SK-N-SH (cell line): ENCODE measurements at regions not wholly inside any gene's neighbourhood (a gene's known extent, or its start where the extent isn't known, plus 50 kb on each side); places are given as distances from the start of the nearest gene placed in this dataset.
A peak's percentile ranks its signal among the peaks of the same experiment; 100 is the strongest.

ENCODE experiments used
- CTCF ChIA-PET: fragments of 300-600, 350-600 bp; formaldehyde crosslinking; extraction: SDS; loops from one replicate; lab custom pipeline; 2021; lab: Yijun Ruan, JAX
- POLR2A ChIA-PET: fragments of 350-600 bp; sonication (Branson Sonifier 250); formaldehyde crosslinking; extraction: SDS; loops from one replicate; lab custom pipeline; 2020; ENCODE audit warnings: antibody characterized with exemption, inconsistent platforms; lab: Yijun Ruan, JAX
- DNase-seq: peaks from one replicate; pipeline ENCODE4 v3.0.0; 2012
- H2AFZ ChIP-seq: fragments of 200-600 bp; sonication (generic); 2 replicates; pipeline ENCODE4 v1.8.1; 2016; ENCODE audit warnings: antibody characterized with exemption, mild to moderate bottlenecking, low read depth
- H3F3A ChIP-seq: fragments of 200-600 bp; sonication (generic); replicated peaks from 2 replicates; pipeline ENCODE3; 2016; ENCODE audit warnings: antibody characterized with exemption, mild to moderate bottlenecking; ENCODE audit not compliant: insufficient read depth
- H3K27ac ChIP-seq, 2 experiments: fragments of 200-500 bp in 1 of 2; fragments of 200-600 bp in 1 of 2; sonication (Bioruptor generic) in 1 of 2; sonication (generic), shearing (Covaris generic) in 1 of 2; 2 replicates each; pipeline versions ENCODE4 v1.5.1 to v1.6.1; 2014 to 2016; ENCODE audit warnings: low read depth in 2 of 2, inconsistent platforms in 1 of 2, low read length in 1 of 2, mild to moderate bottlenecking in 1 of 2, mixed read lengths in 1 of 2
- H3K27me3 ChIP-seq: fragments of 200-600 bp; sonication (generic), shearing (Covaris generic); 2 replicates; pipeline ENCODE4 v1.6.1; 2016; ENCODE audit warnings: mixed run types; ENCODE audit not compliant: insufficient read depth
- H3K36me3 ChIP-seq, 2 experiments: fragments of 200-500 bp in 1 of 2; fragments of 200-600 bp in 1 of 2; sonication (Bioruptor generic) in 1 of 2; sonication (generic) in 1 of 2; replicated peaks in 1 of 2; 2 replicates each; pipeline versions ENCODE3 to v1.5.1; 2014 to 2016; ENCODE audit warnings: low read length in 1 of 2, mild to moderate bottlenecking in 1 of 2; ENCODE audit not compliant: insufficient read depth in 2 of 2, control insufficient read depth in 1 of 2
- H3K4me1 ChIP-seq, 2 experiments: fragments of 200-500 bp in 1 of 2; fragments of 200-600 bp in 1 of 2; sonication (Bioruptor generic) in 1 of 2; sonication (generic), shearing (Covaris generic) in 1 of 2; 2 replicates each; pipeline versions ENCODE4 v1.5.1 to v1.6.1; 2014 to 2016; ENCODE audit warnings: low read depth in 1 of 2, low read length in 1 of 2, mixed run types in 1 of 2; ENCODE audit not compliant: insufficient read depth in 2 of 2, control insufficient read depth in 1 of 2
- H3K4me2 ChIP-seq: fragments of 200-600 bp; sonication (generic), shearing (Covaris generic); 2 replicates; pipeline ENCODE4 v1.6.1; 2017; ENCODE audit warnings: mixed run types
- H3K4me3 ChIP-seq, 2 experiments: fragments of 200-500 bp in 1 of 2; fragments of 200-600 bp in 1 of 2; sonication (Bioruptor generic) in 1 of 2; sonication (generic), shearing (Covaris generic) in 1 of 2; 2 replicates each; pipeline versions ENCODE4 v1.5.1 to v1.8.1; 2014 to 2016; ENCODE audit warnings: low read depth in 2 of 2, inconsistent platforms in 1 of 2, low read length in 1 of 2, mild to moderate bottlenecking in 1 of 2, mixed read lengths in 1 of 2, moderate library complexity in 1 of 2
- H3K79me2 ChIP-seq: fragments of 200-600 bp; sonication (generic); 2 replicates; pipeline ENCODE4 v1.8.1; 2017; ENCODE audit warnings: mild to moderate bottlenecking; ENCODE audit not compliant: insufficient read depth
- H3K9ac ChIP-seq: fragments of 200-600 bp; sonication (generic); 2 replicates; pipeline ENCODE4 v1.6.1; 2017; ENCODE audit warnings: mixed run types
- H3K9me2 ChIP-seq: fragments of 200-600 bp; sonication (generic); 2 replicates; pipeline ENCODE4 v1.6.1; 2017; ENCODE audit warnings: mixed run types
- H3K9me3 ChIP-seq: fragments of 200-600 bp; sonication (generic); 2 replicates; pipeline ENCODE4 v1.6.1; 2017; ENCODE audit warnings: mixed run types, mild to moderate bottlenecking, moderate library complexity
- H4K20me1 ChIP-seq: fragments of 200-600 bp; sonication (generic); 2 replicates; pipeline ENCODE4 v1.6.1; 2017; ENCODE audit warnings: mild to moderate bottlenecking, mixed run types; ENCODE audit not compliant: insufficient read depth
- CHD2 ChIP-seq: fragments of 150-350 bp; IDR thresholded peaks from 2 replicates; pipeline ENCODE4 v1.6.1; 2018; ENCODE audit warnings: low read length; ENCODE audit not compliant: partially characterized antibody
- FOXM1 ChIP-seq: IDR thresholded peaks from 2 replicates; pipeline ENCODE4 v1.4.0; 2012; ENCODE audit warnings: low read depth, mild to moderate bottlenecking
- JUND ChIP-seq: IDR thresholded peaks from 2 replicates; pipeline ENCODE4 v1.4.0; 2012
- MEF2A ChIP-seq: IDR thresholded peaks from 2 replicates; pipeline ENCODE4 v1.4.0; 2012; ENCODE audit warnings: low read depth, borderline replicate concordance
- MXI1 ChIP-seq: IDR thresholded peaks from 2 replicates; pipeline ENCODE4 v1.6.1; 2012; ENCODE audit warnings: mild to moderate bottlenecking, low read depth, low read length, improper control_type of control experiment
- NFIC ChIP-seq: IDR thresholded peaks from 2 replicates; pipeline ENCODE4 v1.4.0; 2012; ENCODE audit warnings: borderline replicate concordance
- POLR2AphosphoS5 ChIP-seq: IDR thresholded peaks from 2 replicates; pipeline ENCODE4 v1.6.1; 2012; ENCODE audit warnings: low read depth, low read length
- RAD21 ChIP-seq: IDR thresholded peaks from 2 replicates; pipeline ENCODE4 v1.6.1; 2012; ENCODE audit warnings: mild to moderate bottlenecking, low read length
- RFX5 ChIP-seq: IDR thresholded peaks from 2 replicates; pipeline ENCODE4 v1.6.1; 2012; ENCODE audit warnings: mild to moderate bottlenecking, improper control_type of control experiment, low read length
- RXRA ChIP-seq: IDR thresholded peaks from 2 replicates; pipeline ENCODE4 v1.4.0; 2012; ENCODE audit warnings: low read depth, mild to moderate bottlenecking, borderline replicate concordance
- SMC3 ChIP-seq: IDR thresholded peaks from 2 replicates; pipeline ENCODE4 v1.6.1; 2012; ENCODE audit warnings: low read depth, low read length, improper control_type of control experiment
- WGBS: methylation state at CpG from one replicate; pipeline ENCODE4 v1.1.6; 2017; ENCODE audit warnings: low lambda C conversion rate; 5-methylcytosine and 5-hydroxymethylcytosine counted together
- TF ChIP-seq, protein P1 (sequence below): fragments of 150-350 bp; IDR thresholded peaks from 2 replicates; pipeline ENCODE4 v1.6.1; 2017; ENCODE audit warnings: antibody characterized with exemption, low read length, low read depth, borderline replicate concordance
- TF ChIP-seq, protein P2 (sequence below): fragments of 150-350 bp; IDR thresholded peaks from 2 replicates; pipeline ENCODE4 v1.6.1; 2016; ENCODE audit warnings: mild to moderate bottlenecking, low read depth, low read length
- TF ChIP-seq, protein P3 (sequence below): IDR thresholded peaks from 2 replicates; pipeline ENCODE4 v1.4.0; 2012; ENCODE audit warnings: low read depth, borderline replicate concordance
- TF ChIP-seq, protein P4 (sequence below): IDR thresholded peaks from 2 replicates; pipeline ENCODE4 v1.4.0; 2012; ENCODE audit warnings: low read depth, borderline replicate concordance

DNA sequence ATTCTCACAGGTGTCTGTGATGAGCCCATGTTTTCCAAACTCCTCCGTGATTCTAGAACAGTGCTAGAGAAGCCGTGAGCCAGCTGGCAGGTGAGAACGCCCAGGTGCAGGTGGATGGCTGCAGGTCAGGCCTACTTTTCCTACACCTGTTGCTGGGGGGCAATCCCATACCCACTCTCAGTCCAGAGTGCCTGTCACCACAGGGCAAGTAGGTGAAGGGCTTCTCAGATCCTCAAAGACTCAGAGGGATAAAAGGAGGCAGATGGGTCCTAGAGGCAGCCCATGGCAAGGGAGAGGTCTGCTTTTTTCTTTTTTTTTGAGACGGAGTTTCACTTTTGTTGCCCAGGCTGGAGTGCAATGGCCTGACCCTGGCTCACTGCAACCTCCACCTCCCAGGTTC, 50.7 kb upstream of the H6PD start:
- H3K27ac ChIP-seq = no peak overlapping the region; a peak in 1 of 4 replicates
- POLR2A ChIA-PET = interaction anchor here (0.7 kb wide), 1 partner anchor 34 kb away, joined by 6 read pairs; no protein-coding TSS in a partner anchor
- H3K27me3 ChIP-seq = no peaks in the 10 kb centered on the region
- H3K9me2 ChIP-seq = no peaks in the 10 kb centered on the region
- H2AFZ ChIP-seq = no peak overlapping the region
- H3K4me2 ChIP-seq = peak overlapping the region; percentile 80
- H3F3A ChIP-seq = no peaks in the 10 kb centered on the region
- H3K4me1 ChIP-seq = peaks cover 0 to 32% of the 10 kb centered on the region in 2 experiments; a peak in 1 of 4 replicates
- H3K9me3 ChIP-seq = no peaks in the 10 kb centered on the region
- H4K20me1 ChIP-seq = peaks cover 23% of the 10 kb centered on the region
- no peak overlapping the region for H3K9ac ChIP-seq
- peaks cover 0 to 7% of the 10 kb centered on the region in 2 experiments for H3K36me3 ChIP-seq
- no peak for DNase-seq
- peak overlapping the region in 1 of 2 experiments; percentile 75; a peak in 1 of 4 replicates for H3K4me3 ChIP-seq
- H3K79me2 ChIP-seq = peaks cover 42% of the 10 kb centered on the region
- WGBS = 89% methylated on average over 4 of the region's 4 CpGs
- CTCF ChIA-PET = interaction anchor here (1.2 to 5.5 kb wide), 3 partner anchors 12 to 73 kb away, joined by 4 to 27 read pairs (median 5); no protein-coding TSS in a partner anchor
- no peak for TF ChIP-seq RXRA
- TF ChIP-seq, protein P1, sequence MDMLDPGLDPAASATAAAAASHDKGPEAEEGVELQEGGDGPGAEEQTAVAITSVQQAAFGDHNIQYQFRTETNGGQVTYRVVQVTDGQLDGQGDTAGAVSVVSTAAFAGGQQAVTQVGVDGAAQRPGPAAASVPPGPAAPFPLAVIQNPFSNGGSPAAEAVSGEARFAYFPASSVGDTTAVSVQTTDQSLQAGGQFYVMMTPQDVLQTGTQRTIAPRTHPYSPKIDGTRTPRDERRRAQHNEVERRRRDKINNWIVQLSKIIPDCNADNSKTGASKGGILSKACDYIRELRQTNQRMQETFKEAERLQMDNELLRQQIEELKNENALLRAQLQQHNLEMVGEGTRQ = no peak
- no peak for TF ChIP-seq SMC3
- TF ChIP-seq RAD21 = no peak
- no peak for TF ChIP-seq RFX5
- TF ChIP-seq JUND = no peak
- TF ChIP-seq NFIC = no peak
- no peak for TF ChIP-seq MXI1
- TF ChIP-seq FOXM1 = no peak
- TF ChIP-seq, all 33 proteins: peak for 0

DNA sequence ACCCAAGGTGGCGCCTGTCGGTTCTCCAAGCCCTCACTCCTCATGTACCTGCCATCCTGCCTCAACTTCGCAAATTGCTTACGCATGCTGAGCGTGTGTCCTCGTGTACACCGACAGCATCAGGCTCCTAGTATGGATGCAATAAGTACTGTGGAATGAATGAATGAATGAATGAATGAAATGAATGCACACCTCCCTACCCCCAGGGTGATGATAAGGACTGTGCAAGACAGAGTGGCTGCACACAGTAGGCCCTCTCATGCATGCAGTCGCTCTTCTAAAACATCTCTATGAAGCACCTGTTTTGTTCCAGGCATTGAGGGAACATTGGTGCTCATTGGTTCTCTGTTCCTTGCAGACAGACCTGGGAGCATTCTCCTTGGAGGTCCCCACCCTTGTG, 49.8 kb upstream of the H6PD start:
- Histone ChIP-seq H3K36me3 (peaks cover 0 to 2% of the 10 kb centered on the region in 2 experiments), H3K4me3 (no peak overlapping the region), H3K27me3 (no peaks in the 10 kb centered on the region), H3F3A (no peaks in the 10 kb centered on the region), H3K4me2 (no peak overlapping the region), H2AFZ (no peak overlapping the region), H3K4me1 (peaks cover 0 to 32% of the 10 kb centered on the region in 2 experiments; a peak in 1 of 4 replicates), H3K27ac (no peak overlapping the region; a peak in 1 of 4 replicates), H4K20me1 (peaks cover 14% of the 10 kb centered on the region), H3K79me2 (peaks cover 34% of the 10 kb centered on the region), H3K9ac (no peak overlapping the region), H3K9me3 (no peaks in the 10 kb centered on the region), H3K9me2 (no peaks in the 10 kb centered on the region)
- POLR2A ChIA-PET = no interaction called here
- TF ChIP-seq, protein P2, sequence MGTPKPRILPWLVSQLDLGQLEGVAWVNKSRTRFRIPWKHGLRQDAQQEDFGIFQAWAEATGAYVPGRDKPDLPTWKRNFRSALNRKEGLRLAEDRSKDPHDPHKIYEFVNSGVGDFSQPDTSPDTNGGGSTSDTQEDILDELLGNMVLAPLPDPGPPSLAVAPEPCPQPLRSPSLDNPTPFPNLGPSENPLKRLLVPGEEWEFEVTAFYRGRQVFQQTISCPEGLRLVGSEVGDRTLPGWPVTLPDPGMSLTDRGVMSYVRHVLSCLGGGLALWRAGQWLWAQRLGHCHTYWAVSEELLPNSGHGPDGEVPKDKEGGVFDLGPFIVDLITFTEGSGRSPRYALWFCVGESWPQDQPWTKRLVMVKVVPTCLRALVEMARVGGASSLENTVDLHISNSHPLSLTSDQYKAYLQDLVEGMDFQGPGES = no peak
- TF ChIP-seq RFX5 (no peak), CHD2 (no peak), POLR2AphosphoS5 (no peak), MXI1 (no peak), MEF2A (no peak), JUND (no peak)
- TF ChIP-seq, protein P3, sequence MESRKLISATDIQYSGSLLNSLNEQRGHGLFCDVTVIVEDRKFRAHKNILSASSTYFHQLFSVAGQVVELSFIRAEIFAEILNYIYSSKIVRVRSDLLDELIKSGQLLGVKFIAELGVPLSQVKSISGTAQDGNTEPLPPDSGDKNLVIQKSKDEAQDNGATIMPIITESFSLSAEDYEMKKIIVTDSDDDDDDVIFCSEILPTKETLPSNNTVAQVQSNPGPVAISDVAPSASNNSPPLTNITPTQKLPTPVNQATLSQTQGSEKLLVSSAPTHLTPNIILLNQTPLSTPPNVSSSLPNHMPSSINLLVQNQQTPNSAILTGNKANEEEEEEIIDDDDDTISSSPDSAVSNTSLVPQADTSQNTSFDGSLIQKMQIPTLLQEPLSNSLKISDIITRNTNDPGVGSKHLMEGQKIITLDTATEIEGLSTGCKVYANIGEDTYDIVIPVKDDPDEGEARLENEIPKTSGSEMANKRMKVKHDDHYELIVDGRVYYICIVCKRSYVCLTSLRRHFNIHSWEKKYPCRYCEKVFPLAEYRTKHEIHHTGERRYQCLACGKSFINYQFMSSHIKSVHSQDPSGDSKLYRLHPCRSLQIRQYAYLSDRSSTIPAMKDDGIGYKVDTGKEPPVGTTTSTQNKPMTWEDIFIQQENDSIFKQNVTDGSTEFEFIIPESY = no peak
- TF ChIP-seq, protein P4, sequence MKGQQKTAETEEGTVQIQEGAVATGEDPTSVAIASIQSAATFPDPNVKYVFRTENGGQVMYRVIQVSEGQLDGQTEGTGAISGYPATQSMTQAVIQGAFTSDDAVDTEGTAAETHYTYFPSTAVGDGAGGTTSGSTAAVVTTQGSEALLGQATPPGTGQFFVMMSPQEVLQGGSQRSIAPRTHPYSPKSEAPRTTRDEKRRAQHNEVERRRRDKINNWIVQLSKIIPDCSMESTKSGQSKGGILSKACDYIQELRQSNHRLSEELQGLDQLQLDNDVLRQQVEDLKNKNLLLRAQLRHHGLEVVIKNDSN = no peak
- WGBS = 97% methylated on average over 8 of the region's 8 CpGs
- CTCF ChIA-PET = interaction anchor here (2.3 to 5.5 kb wide), 2 partner anchors 12 to 74 kb away, joined by 5 to 27 read pairs; no protein-coding TSS in a partner anchor
- no peak for DNase-seq
